Nephron (organoid): ENCODE measurements at regions not wholly inside any gene's neighbourhood (a gene's known extent, or its start where the extent isn't known, plus 50 kb on each side); places are given as distances from the start of the nearest gene placed in this dataset.
"Not testable (repeated sequence)": the region's sequence is repeated elsewhere in the genome, so short reads cannot be mapped to it uniquely, and the experiment has no call there.

Experiments
- H3K27ac Mint-ChIP-seq, 3 experiments: 2 replicates each; pipeline ENCODE4 v1.8.0; 2020; ENCODE audit warnings: mixed read lengths in 3 of 3, mild to moderate bottlenecking in 2 of 3, moderate library complexity in 1 of 3
- H3K27me3 Mint-ChIP-seq: 2 replicates; pipeline ENCODE4 v1.8.0; 2021; ENCODE audit warnings: low read depth, mild to moderate bottlenecking, moderate library complexity, mixed read lengths
- H3K36me3 Mint-ChIP-seq: 2 replicates; pipeline ENCODE4 v1.8.0; 2020; ENCODE audit warnings: low read depth, mixed read lengths
- H3K4me1 Mint-ChIP-seq: 2 replicates; pipeline ENCODE4 v1.8.0; 2020; ENCODE audit warnings: mixed read lengths
- H3K4me3 Mint-ChIP-seq, 3 experiments: 2 replicates each; pipeline ENCODE4 v1.8.0; 2020; ENCODE audit warnings: mild to moderate bottlenecking in 3 of 3, mixed read lengths in 3 of 3, moderate library complexity in 2 of 3
- H3K9me3 Mint-ChIP-seq: 2 replicates; pipeline ENCODE4 v1.8.0; 2020; ENCODE audit warnings: mixed read lengths
- CTCF ChIP-seq, 3 experiments: fragments of 200-600 bp; sonication (generic); IDR thresholded peaks; one replicate each; pipeline ENCODE4 v1.5.0; 2021; ENCODE audit warnings: antibody characterized with exemption in 3 of 3; ENCODE audit not compliant: unreplicated experiment in 3 of 3

GRCh38 chr12:129994634-129995033 is 90.8 kb upstream of the TMEM132D start:
- no peak for TF ChIP-seq CTCF (IDR thresholded peaks at IDR 0.05; ENCODE audit: unreplicated experiment in 3 of 3)
- H3K27ac Mint-ChIP-seq, result no peak overlapping the region
- no peaks in the 10 kb centered on the region for H3K4me1 Mint-ChIP-seq
- peaks cover 32% of the 10 kb centered on the region for H3K27me3 Mint-ChIP-seq
- H3K36me3 Mint-ChIP-seq, result no peaks in the 10 kb centered on the region
- no peak overlapping the region for H3K4me3 Mint-ChIP-seq
- peaks cover 4% of the 10 kb centered on the region for H3K9me3 Mint-ChIP-seq

- H3K27me3 Mint-ChIP-seq, result peaks cover 40% of the 10 kb centered on the region
- H3K27ac Mint-ChIP-seq, result no peak overlapping the region
- no peaks in the 10 kb centered on the region for H3K4me1 Mint-ChIP-seq
- TF ChIP-seq CTCF (IDR thresholded peaks at IDR 0.05; ENCODE audit: unreplicated experiment in 3 of 3), result no peak
- H3K4me3 Mint-ChIP-seq, result no peak overlapping the region
- no peaks in the 10 kb centered on the region for H3K36me3 Mint-ChIP-seq
- H3K9me3 Mint-ChIP-seq, result peaks cover 4% of the 10 kb centered on the region
Measured at GRCh38 chr12:129997239-129997638, 93.4 kb upstream of the TMEM132D start.

GRCh38 chr12:130004310-130004877 is 100.6 kb upstream of the TMEM132D start:
- not testable (repeated sequence) for H3K9me3 Mint-ChIP-seq, H3K27ac Mint-ChIP-seq, H3K36me3 Mint-ChIP-seq, H3K4me1 Mint-ChIP-seq, H3K4me3 Mint-ChIP-seq
- peaks cover 60% of the 10 kb centered on the region for H3K27me3 Mint-ChIP-seq

GRCh38 chr12:130007771-130008170 is 103.9 kb upstream of the TMEM132D start:
- H3K4me1 Mint-ChIP-seq, result no peaks in the 10 kb centered on the region
- H3K36me3 Mint-ChIP-seq, result no peaks in the 10 kb centered on the region
- H3K4me3 Mint-ChIP-seq, result no peak overlapping the region
- peaks cover 58% of the 10 kb centered on the region for H3K27me3 Mint-ChIP-seq
- H3K9me3 Mint-ChIP-seq, result no peaks in the 10 kb centered on the region
- TF ChIP-seq CTCF (IDR thresholded peaks at IDR 0.05; ENCODE audit: unreplicated experiment in 3 of 3), result no peak
- H3K27ac Mint-ChIP-seq, result no peak overlapping the region

- TF ChIP-seq CTCF (IDR thresholded peaks at IDR 0.05; ENCODE audit: unreplicated experiment in 3 of 3), result no peak
- H3K9me3 Mint-ChIP-seq, result no peaks in the 10 kb centered on the region
- no peaks in the 10 kb centered on the region for H3K4me1 Mint-ChIP-seq
- H3K27me3 Mint-ChIP-seq, result peaks cover 56% of the 10 kb centered on the region
- H3K4me3 Mint-ChIP-seq, result no peak overlapping the region
- no peak overlapping the region for H3K27ac Mint-ChIP-seq
- H3K36me3 Mint-ChIP-seq, result no peaks in the 10 kb centered on the region
Measured at GRCh38 chr12:130008241-130008640, 104.4 kb upstream of the TMEM132D start.

- no peak for TF ChIP-seq CTCF (IDR thresholded peaks at IDR 0.05; ENCODE audit: unreplicated experiment in 3 of 3)
- peaks cover 48% of the 10 kb centered on the region for H3K27me3 Mint-ChIP-seq
- H3K4me3 Mint-ChIP-seq, result no peak overlapping the region
- H3K36me3 Mint-ChIP-seq, result no peaks in the 10 kb centered on the region
- no peak overlapping the region for H3K27ac Mint-ChIP-seq
- H3K4me1 Mint-ChIP-seq, result no peaks in the 10 kb centered on the region
- H3K9me3 Mint-ChIP-seq, result no peaks in the 10 kb centered on the region
Measured at GRCh38 chr12:130009961-130010360, 106.1 kb upstream of the TMEM132D start.
